SU-DHL-6 (cell line): ENCODE measurements at regions not wholly inside any gene's neighbourhood (a gene's known extent, or its start where the extent isn't known, plus 50 kb on each side); places are given as distances from the start of the nearest gene placed in this dataset.

Experiments used
- EZH2phosphoT487 ChIP-seq: fragments of 200-600 bp; sonication (generic), shearing (Covaris generic); conservative IDR thresholded peaks from 2 replicates; pipeline ENCODE4 v1.6.1; 2018; ENCODE audit warnings: mild to moderate bottlenecking, antibody characterized with exemption, low read length, moderate library complexity, mixed read lengths
- TF ChIP-seq, protein P1 (sequence below): fragments of 200-600 bp; sonication (generic); IDR thresholded peaks from one replicate; pipeline ENCODE4 v1.5.1; 2017; ENCODE audit warnings: antibody characterized with exemption, mild to moderate bottlenecking, low read length, moderate library complexity; ENCODE audit not compliant: insufficient read depth, poor library complexity, severe bottlenecking

DNA sequence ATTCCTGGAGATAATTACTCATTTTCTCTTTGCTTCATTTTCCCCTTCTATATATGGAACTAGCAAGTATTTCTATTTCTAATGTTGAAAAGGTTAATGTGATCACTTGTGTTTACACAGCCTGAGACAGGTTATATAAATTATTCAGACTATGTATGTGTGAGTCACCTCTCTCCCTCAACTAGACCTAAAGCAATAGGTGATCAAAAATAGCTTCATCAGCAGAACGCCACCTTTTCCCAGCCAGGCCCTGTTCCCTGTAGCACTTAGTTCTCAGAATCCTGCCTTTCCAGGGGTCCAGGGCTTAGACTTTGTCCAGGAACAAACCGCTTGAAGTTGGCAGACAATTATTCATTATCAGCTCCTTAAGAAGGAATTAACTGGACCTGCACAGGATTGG, 125.3 kb upstream of the EXOC2 start:
- TF ChIP-seq, protein P1, sequence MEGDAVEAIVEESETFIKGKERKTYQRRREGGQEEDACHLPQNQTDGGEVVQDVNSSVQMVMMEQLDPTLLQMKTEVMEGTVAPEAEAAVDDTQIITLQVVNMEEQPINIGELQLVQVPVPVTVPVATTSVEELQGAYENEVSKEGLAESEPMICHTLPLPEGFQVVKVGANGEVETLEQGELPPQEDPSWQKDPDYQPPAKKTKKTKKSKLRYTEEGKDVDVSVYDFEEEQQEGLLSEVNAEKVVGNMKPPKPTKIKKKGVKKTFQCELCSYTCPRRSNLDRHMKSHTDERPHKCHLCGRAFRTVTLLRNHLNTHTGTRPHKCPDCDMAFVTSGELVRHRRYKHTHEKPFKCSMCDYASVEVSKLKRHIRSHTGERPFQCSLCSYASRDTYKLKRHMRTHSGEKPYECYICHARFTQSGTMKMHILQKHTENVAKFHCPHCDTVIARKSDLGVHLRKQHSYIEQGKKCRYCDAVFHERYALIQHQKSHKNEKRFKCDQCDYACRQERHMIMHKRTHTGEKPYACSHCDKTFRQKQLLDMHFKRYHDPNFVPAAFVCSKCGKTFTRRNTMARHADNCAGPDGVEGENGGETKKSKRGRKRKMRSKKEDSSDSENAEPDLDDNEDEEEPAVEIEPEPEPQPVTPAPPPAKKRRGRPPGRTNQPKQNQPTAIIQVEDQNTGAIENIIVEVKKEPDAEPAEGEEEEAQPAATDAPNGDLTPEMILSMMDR: no peak
- no peak for TF ChIP-seq EZH2phosphoT487
